GM23338 (cell line): ENCODE measurements at regions not wholly inside any gene's neighbourhood (a gene's known extent, or its start where the extent isn't known, plus 50 kb on each side); places are given as distances from the start of the nearest gene placed in this dataset.

ENCODE experiments used
- CTCF ChIP-seq, 2 experiments: fragments of 200-600 bp in 1 of 2; sonication (generic) in 1 of 2; conservative IDR thresholded peaks; 2 replicates each; pipeline versions ENCODE4 v1.5.1 to v1.6.1; 2016 to 2017; ENCODE audit warnings: antibody characterized with exemption in 2 of 2, low read depth in 2 of 2, mild to moderate bottlenecking in 2 of 2, moderate library complexity in 1 of 2
- EZH2phosphoT487 ChIP-seq: fragments of 200-600 bp; sonication (generic); IDR thresholded peaks from one replicate; pipeline ENCODE4 v1.8.1; 2018; ENCODE audit warnings: antibody characterized with exemption; ENCODE audit not compliant: unreplicated experiment
- NANOG ChIP-seq: IDR thresholded peaks from 2 replicates; pipeline ENCODE4 v1.6.1; 2016; ENCODE audit warnings: antibody characterized with exemption, borderline replicate concordance
- POLR2AphosphoS5 ChIP-seq: IDR thresholded peaks from 2 replicates; pipeline ENCODE4 v1.6.1; 2016; ENCODE audit warnings: antibody characterized with exemption, low read depth
- REST ChIP-seq: IDR thresholded peaks from one replicate; pipeline ENCODE4 v1.6.1; 2018; ENCODE audit warnings: antibody characterized with exemption; ENCODE audit not compliant: unreplicated experiment
- STAT1 ChIP-seq: IDR thresholded peaks from one replicate; pipeline ENCODE4 v1.6.1; 2016; ENCODE audit warnings: antibody characterized with exemption; ENCODE audit not compliant: unreplicated experiment
- ZNF462 ChIP-seq: fragments of 250-450 bp; sonication (Bioruptor Pico); IDR thresholded peaks from 2 replicates; pipeline ENCODE4 v1.5.0; 2020; ENCODE audit warnings: mild to moderate bottlenecking, moderate library complexity

GRCh38 chr16:87092958-87093357, 224.2 kb downstream of the C16orf95 start (continued):
- TF ChIP-seq ZNF462 (CRISPR knock-in tag): no peak
- no peak for TF ChIP-seq STAT1
- TF ChIP-seq CTCF (conservative IDR thresholded peaks at IDR 0.05; ENCODE audit: low read depth in 2 of 2): no peak
- TF ChIP-seq EZH2phosphoT487: no peak
- no peak for TF ChIP-seq POLR2AphosphoS5
- TF ChIP-seq REST: no peak
- TF ChIP-seq NANOG: no peak
